Suprapubic skin (tissue), 3 donors: ENCODE measurements at regions not wholly inside any gene's neighbourhood (a gene's known extent, or its start where the extent isn't known, plus 50 kb on each side); places are given as distances from the start of the nearest gene placed in this dataset.

Experiments
- EP300 ChIP-seq: sonication (generic); formaldehyde crosslinking; IDR thresholded peaks from one replicate; pipeline ENCODE4 v1.6.1; 2017; ENCODE audit warnings: antibody characterized with exemption
- TF ChIP-seq, protein P1 (sequence below), 2 donors: fragments of 200-600 bp in 1 of 2; fragments of 450-650 bp in 1 of 2; sonication (generic) in 1 of 2; IDR thresholded peaks; one replicate each; pipeline ENCODE4 v1.5.1; 2016 to 2019; ENCODE audit warnings: antibody characterized with exemption in 2 of 2, mild to moderate bottlenecking in 1 of 2, moderate library complexity in 1 of 2

DNA sequence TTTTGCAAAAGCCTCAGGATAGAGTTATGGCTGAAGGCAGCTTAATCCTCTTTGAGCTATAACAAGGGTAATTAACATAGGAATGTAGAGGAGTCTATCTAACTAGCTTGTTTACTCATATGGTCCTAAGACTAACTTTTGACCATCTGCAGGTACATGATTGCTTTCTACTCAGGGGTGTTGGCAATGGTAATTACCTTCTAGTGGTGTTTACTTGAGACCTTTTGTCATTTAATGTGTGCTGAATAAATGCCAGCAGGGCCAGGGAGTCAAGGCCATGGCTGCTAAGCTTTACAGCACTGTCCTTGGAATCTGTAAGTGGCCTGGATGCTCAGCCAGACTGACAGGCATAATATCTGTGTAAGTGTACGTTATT, 1325.0 kb downstream of the XPNPEP1 start:
- TF ChIP-seq, protein P1, sequence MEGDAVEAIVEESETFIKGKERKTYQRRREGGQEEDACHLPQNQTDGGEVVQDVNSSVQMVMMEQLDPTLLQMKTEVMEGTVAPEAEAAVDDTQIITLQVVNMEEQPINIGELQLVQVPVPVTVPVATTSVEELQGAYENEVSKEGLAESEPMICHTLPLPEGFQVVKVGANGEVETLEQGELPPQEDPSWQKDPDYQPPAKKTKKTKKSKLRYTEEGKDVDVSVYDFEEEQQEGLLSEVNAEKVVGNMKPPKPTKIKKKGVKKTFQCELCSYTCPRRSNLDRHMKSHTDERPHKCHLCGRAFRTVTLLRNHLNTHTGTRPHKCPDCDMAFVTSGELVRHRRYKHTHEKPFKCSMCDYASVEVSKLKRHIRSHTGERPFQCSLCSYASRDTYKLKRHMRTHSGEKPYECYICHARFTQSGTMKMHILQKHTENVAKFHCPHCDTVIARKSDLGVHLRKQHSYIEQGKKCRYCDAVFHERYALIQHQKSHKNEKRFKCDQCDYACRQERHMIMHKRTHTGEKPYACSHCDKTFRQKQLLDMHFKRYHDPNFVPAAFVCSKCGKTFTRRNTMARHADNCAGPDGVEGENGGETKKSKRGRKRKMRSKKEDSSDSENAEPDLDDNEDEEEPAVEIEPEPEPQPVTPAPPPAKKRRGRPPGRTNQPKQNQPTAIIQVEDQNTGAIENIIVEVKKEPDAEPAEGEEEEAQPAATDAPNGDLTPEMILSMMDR (IDR thresholded peaks at IDR 0.05): no peak
- no peak for TF ChIP-seq EP300
